WTC11 (cell line): ENCODE measurements at regions not wholly inside any gene's neighbourhood (a gene's known extent, or its start where the extent isn't known, plus 50 kb on each side); places are given as distances from the start of the nearest gene placed in this dataset.

ENCODE experiments used
- CREM ChIP-seq: sonication (generic); formaldehyde crosslinking; IDR thresholded peaks from 2 replicates; pipeline ENCODE4 v1.8.1; 2022; ENCODE audit warnings: mild to moderate bottlenecking, missing genetic modification reagents, moderate library complexity
- CTCF ChIP-seq: fragments of 200-600 bp; IDR thresholded peaks from 2 replicates; pipeline ENCODE4 v1.8.0; 2022; ENCODE audit warnings: antibody characterized with exemption
- ETV6 ChIP-seq: sonication (generic); formaldehyde crosslinking; IDR thresholded peaks from 2 replicates; pipeline ENCODE4 v1.8.1; 2022; ENCODE audit warnings: mild to moderate bottlenecking, missing genetic modification reagents
- FOXJ3 ChIP-seq: sonication (generic); formaldehyde crosslinking; IDR thresholded peaks from 2 replicates; pipeline ENCODE4 v1.9.0; 2021; ENCODE audit warnings: missing genetic modification reagents, mild to moderate bottlenecking, borderline replicate concordance
- KAT7 ChIP-seq: sonication (generic); formaldehyde crosslinking; IDR thresholded peaks from 2 replicates; pipeline ENCODE4 v1.8.1; 2023; ENCODE audit warnings: missing genetic modification reagents, mild to moderate bottlenecking, borderline replicate concordance
- NFE2L1 ChIP-seq: sonication (generic); formaldehyde crosslinking; IDR thresholded peaks from 2 replicates; pipeline ENCODE4 v1.8.1; 2023; ENCODE audit warnings: missing genetic modification reagents
- USF1 ChIP-seq: sonication (generic); formaldehyde crosslinking; IDR thresholded peaks from 2 replicates; pipeline ENCODE4 v1.8.0; 2022; ENCODE audit warnings: mild to moderate bottlenecking, missing genetic modification reagents
- ZNF121 ChIP-seq: sonication (generic); formaldehyde crosslinking; IDR thresholded peaks from 2 replicates; pipeline ENCODE4 v1.8.0; 2023; ENCODE audit warnings: missing genetic modification reagents
- TF ChIP-seq, protein P1 (sequence below): sonication (generic); formaldehyde crosslinking; IDR thresholded peaks from 2 replicates; pipeline ENCODE4 v1.8.0; 2022; ENCODE audit warnings: mild to moderate bottlenecking, missing genetic modification reagents
- TF ChIP-seq, protein P2 (sequence below): sonication (generic); formaldehyde crosslinking; conservative IDR thresholded peaks from 2 replicates; pipeline ENCODE4 v1.8.1; 2023; ENCODE audit warnings: mild to moderate bottlenecking, low read depth, missing genetic modification reagents, moderate library complexity

- TF ChIP-seq ETV6 (CRISPR knock-in tag) (no peak), FOXJ3 (CRISPR knock-in tag) (no peak), CTCF (peak; percentile 69), USF1 (CRISPR knock-in tag) (no peak), KAT7 (CRISPR knock-in tag) (no peak), CREM (CRISPR knock-in tag) (no peak), NFE2L1 (no peak), ZNF121 (no peak)
- TF ChIP-seq, protein P1, sequence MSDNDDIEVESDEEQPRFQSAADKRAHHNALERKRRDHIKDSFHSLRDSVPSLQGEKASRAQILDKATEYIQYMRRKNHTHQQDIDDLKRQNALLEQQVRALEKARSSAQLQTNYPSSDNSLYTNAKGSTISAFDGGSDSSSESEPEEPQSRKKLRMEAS (CRISPR knock-in tag): no peak
- TF ChIP-seq, protein P2, sequence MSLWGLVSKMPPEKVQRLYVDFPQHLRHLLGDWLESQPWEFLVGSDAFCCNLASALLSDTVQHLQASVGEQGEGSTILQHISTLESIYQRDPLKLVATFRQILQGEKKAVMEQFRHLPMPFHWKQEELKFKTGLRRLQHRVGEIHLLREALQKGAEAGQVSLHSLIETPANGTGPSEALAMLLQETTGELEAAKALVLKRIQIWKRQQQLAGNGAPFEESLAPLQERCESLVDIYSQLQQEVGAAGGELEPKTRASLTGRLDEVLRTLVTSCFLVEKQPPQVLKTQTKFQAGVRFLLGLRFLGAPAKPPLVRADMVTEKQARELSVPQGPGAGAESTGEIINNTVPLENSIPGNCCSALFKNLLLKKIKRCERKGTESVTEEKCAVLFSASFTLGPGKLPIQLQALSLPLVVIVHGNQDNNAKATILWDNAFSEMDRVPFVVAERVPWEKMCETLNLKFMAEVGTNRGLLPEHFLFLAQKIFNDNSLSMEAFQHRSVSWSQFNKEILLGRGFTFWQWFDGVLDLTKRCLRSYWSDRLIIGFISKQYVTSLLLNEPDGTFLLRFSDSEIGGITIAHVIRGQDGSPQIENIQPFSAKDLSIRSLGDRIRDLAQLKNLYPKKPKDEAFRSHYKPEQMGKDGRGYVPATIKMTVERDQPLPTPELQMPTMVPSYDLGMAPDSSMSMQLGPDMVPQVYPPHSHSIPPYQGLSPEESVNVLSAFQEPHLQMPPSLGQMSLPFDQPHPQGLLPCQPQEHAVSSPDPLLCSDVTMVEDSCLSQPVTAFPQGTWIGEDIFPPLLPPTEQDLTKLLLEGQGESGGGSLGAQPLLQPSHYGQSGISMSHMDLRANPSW (CRISPR knock-in tag): no peak
Observed at GRCh38 chr12:39103552-39104165, 198.3 kb upstream of the CPNE8 start.
